ENCODE measurements at regions not wholly inside any gene's neighbourhood (a gene's known extent, or its start where the extent isn't known, plus 50 kb on each side); places are given as distances from the start of the nearest gene placed in this dataset.

DNA sequence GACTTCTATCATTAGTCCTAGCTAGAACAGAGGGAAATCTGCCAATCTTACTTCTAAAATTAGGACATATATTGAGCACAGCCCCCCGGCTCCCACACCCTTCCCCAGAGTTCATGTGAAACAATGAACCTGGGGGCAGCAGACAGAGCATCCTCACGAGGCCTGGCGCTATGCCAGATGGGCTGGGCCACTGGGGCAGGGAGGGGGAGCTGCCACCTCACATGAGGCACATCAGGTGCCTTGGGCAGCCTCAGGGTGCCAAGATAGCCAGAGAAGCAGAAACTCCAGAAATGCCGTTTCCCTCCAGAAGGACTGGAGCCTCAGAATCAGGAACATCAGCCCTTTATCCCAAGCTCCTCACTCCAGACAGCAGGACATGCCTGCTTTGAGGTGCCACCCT lies 92.8 kb upstream of the LANCL2 start:
- Histone ChIP-seq H3K4me1 (no peaks in the 10 kb centered on the region), H3K27me3 (peaks cover 8% of the 10 kb centered on the region)
- no CpG with 5 or more reads among the region's 4 CpGs for WGBS, 2 donors (ENCODE audit: low coverage in 1 of 2)

DNA sequence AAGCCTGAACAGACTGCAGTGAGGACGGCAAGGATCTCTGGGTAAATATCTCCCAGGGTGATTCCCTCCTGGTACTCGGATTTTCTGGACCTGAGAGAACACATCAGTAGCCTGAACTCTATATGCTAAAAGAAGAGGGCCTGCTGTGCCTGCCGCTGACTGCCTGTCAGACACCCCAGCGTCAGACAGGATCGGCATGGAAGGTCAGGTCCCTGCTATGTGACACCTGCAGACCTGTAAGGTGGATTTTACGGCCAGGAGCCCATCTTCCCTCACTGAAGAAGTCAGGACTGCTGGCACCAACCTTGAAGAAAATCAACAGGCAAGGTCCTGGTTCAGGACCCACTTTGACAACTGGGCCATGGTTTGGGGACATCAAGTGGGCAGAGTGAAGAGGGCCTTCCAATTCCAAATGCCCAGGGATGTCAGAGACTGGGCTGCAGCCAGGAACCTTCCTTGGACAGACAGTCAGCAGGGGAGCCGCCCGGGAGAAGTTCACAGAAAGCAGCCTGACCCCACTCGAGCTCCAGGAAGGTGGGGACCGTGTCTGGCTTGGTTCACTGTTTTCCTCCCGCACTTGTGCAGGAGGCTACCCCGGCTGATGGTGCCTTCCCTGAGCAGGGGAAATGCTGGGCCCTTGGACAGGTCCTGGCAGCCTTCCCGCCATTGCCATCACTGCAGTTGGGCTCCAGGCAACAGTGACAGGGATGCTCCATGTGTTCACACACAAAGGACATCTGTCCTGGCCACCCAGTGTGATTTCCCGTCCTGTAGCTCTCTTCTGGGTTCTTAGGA lies 91.8 kb upstream of the LANCL2 start:
- 87% methylated on average over 4 of the region's 14 CpGs; no CpG with 5 or more reads in 1 of the 2 donors for WGBS, 2 donors (ENCODE audit: low coverage in 1 of 2)
- TF ChIP-seq, protein P1, sequence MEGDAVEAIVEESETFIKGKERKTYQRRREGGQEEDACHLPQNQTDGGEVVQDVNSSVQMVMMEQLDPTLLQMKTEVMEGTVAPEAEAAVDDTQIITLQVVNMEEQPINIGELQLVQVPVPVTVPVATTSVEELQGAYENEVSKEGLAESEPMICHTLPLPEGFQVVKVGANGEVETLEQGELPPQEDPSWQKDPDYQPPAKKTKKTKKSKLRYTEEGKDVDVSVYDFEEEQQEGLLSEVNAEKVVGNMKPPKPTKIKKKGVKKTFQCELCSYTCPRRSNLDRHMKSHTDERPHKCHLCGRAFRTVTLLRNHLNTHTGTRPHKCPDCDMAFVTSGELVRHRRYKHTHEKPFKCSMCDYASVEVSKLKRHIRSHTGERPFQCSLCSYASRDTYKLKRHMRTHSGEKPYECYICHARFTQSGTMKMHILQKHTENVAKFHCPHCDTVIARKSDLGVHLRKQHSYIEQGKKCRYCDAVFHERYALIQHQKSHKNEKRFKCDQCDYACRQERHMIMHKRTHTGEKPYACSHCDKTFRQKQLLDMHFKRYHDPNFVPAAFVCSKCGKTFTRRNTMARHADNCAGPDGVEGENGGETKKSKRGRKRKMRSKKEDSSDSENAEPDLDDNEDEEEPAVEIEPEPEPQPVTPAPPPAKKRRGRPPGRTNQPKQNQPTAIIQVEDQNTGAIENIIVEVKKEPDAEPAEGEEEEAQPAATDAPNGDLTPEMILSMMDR (IDR thresholded peaks at IDR 0.05): no peak
- TF ChIP-seq POLR2A (IDR thresholded peaks at IDR 0.05): no peak
- TF ChIP-seq EP300 (IDR thresholded peaks at IDR 0.05): no peak
- TF ChIP-seq POLR2AphosphoS5 (IDR thresholded peaks at IDR 0.05): no peak
- H3K36me3 ChIP-seq: no peaks in the 10 kb centered on the region
- no peak overlapping the region for H3K27ac ChIP-seq
- no peaks in the 10 kb centered on the region for H3K4me1 ChIP-seq
- H3K4me3 ChIP-seq: no peak overlapping the region
- ATAC-seq: no peak
- H3K9me3 ChIP-seq: no peaks in the 10 kb centered on the region
- H3K27me3 ChIP-seq: peaks cover 8% of the 10 kb centered on the region

More for the DNA sequence above, 92.8 kb upstream of the LANCL2 start:
- H3K27ac ChIP-seq: no peak overlapping the region
- no peaks in the 10 kb centered on the region for H3K9me3 ChIP-seq
- no peaks in the 10 kb centered on the region for H3K36me3 ChIP-seq
- no peak for TF ChIP-seq POLR2AphosphoS5 (IDR thresholded peaks at IDR 0.05)
- TF ChIP-seq, protein P1 (IDR thresholded peaks at IDR 0.05): no peak
- TF ChIP-seq POLR2A (IDR thresholded peaks at IDR 0.05): no peak
- TF ChIP-seq EP300 (IDR thresholded peaks at IDR 0.05): no peak
- H3K4me3 ChIP-seq: no peak overlapping the region
- no peak for ATAC-seq

DNA sequence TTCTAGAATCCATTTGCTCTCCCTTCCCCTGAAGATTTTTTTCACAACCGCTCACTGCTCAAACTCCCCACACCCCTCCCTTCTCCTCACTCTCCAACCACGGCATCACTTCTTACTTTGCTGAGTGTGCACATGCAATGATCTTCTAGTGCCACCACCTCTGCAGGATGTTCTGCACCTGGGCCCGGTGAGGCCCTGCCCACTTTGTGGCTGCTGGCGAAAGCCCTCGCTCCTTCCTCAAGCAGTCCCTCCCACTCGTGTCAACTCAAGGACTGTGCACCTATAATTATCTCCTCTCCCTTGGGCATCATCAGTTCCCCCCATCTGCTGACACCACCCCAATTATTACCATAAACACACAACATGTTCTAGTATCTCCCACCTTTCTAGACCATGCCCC lies 91.0 kb upstream of the LANCL2 start:
- H3K9me3 ChIP-seq: no peaks in the 10 kb centered on the region
- H3K4me3 ChIP-seq: no peak overlapping the region
- no peaks in the 10 kb centered on the region for H3K36me3 ChIP-seq
- H3K4me1 ChIP-seq: no peaks in the 10 kb centered on the region
- H3K27me3 ChIP-seq: peaks cover 8% of the 10 kb centered on the region
- no peak for ATAC-seq
- TF ChIP-seq POLR2AphosphoS5 (IDR thresholded peaks at IDR 0.05): no peak
- TF ChIP-seq, protein P1 (IDR thresholded peaks at IDR 0.05): no peak
- 71 to 78% methylated on average over 6 of the region's 6 CpGs for WGBS, 2 donors (ENCODE audit: low coverage in 1 of 2)
- H3K27ac ChIP-seq: no peak overlapping the region

DNA sequence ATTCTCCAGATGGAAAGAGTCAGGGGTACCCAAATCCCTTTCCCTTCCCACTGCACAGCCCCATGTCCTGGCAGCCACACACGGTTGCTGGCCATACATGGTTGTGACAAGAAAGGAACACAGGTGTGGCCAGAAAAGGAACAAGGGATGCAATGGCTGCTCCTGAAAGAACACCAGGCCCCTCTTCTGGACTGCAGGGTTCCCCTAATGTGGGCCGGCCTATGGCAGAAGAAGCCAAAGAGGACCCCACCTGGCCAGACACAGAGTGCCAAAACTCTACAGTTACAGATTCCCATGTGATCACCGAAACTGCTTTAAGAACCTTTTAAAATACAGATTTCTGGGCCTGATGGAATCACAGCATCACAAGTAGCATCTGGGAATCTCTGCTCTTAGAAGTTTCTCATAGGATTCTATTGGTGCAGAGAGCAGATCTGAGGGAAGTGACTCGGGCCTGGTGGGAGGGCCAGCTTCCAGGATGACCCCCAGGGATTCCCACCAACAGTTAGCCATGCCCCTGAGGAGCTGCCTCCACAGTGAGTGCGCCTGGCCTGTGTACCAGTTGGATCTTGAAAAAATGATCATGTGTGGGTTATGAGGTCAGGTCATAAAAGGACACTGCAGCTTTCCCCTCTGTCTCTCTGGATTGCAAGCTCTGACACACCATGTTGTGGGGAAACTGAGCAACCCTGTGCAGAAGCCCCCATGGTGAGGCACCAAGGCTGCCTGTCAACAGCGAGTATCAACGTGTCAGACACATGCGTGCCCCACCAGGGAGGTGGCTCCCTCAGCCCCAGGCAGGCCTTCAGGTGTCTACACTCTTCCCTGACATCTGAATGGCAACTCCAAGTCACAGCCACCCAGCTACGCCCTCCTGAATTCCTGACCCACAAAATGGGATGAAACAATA lies 89.6 kb upstream of the LANCL2 start:
- WGBS, 2 donors (ENCODE audit: low coverage in 1 of 2): 45 to 77% methylated on average over 3 to 6 of the region's 9 CpGs
- Histone ChIP-seq H3K27ac (no peak overlapping the region), H3K36me3 (no peaks in the 10 kb centered on the region), H3K4me3 (no peak overlapping the region), H3K4me1 (no peaks in the 10 kb centered on the region), H3K9me3 (no peaks in the 10 kb centered on the region), H3K27me3 (peaks cover 8% of the 10 kb centered on the region)
- TF ChIP-seq EP300 (IDR thresholded peaks at IDR 0.05): no peak
- TF ChIP-seq, protein P1 (IDR thresholded peaks at IDR 0.05): no peak
- no peak for TF ChIP-seq POLR2A (IDR thresholded peaks at IDR 0.05)
- TF ChIP-seq POLR2AphosphoS5 (IDR thresholded peaks at IDR 0.05): no peak
- ATAC-seq: no peak

Data from gastroesophageal sphincter (tissue), 4 donors.